Gastroesophageal sphincter (tissue), 4 donors: ENCODE measurements at regions not wholly inside any gene's neighbourhood (a gene's known extent, or its start where the extent isn't known, plus 50 kb on each side); places are given as distances from the start of the nearest gene placed in this dataset.

Experiments
- ATAC-seq: fragments of 150-250 bp; one replicate; pipeline ENCODE4 v1.9.1; 2016; ENCODE audit warnings: mild to moderate bottlenecking, moderate library complexity
- H3K27ac ChIP-seq, 4 donors: fragments of 200-600 bp; sonication (generic) in 3 of 4; 1 replicate in 3 of 4; 2 replicates in 1 of 4; pipeline ENCODE4 v1.5.1; 2016 to 2019
- H3K27me3 ChIP-seq: fragments of 200-600 bp; sonication (generic); one replicate; pipeline ENCODE4 v1.5.1; 2019
- H3K36me3 ChIP-seq, 2 donors: fragments of 200-600 bp; sonication (generic); one replicate each; pipeline ENCODE4 v1.5.1; 2019; ENCODE audit warnings: control low read depth in 1 of 2
- H3K4me1 ChIP-seq, 3 donors: fragments of 200-600 bp; sonication (generic); 1 replicate in 2 of 3; 2 replicates in 1 of 3; pipeline ENCODE4 v1.5.1; 2016 to 2019; ENCODE audit warnings: control low read depth in 2 of 3
- H3K4me3 ChIP-seq, 2 donors: fragments of 200-600 bp; sonication (generic); one replicate each; pipeline ENCODE4 v1.5.1; 2019; ENCODE audit warnings: mild to moderate bottlenecking in 1 of 2, moderate library complexity in 1 of 2
- H3K9me3 ChIP-seq, 3 donors: fragments of 200-600 bp; sonication (generic); one replicate each; pipeline ENCODE4 v1.5.1; 2017 to 2019; ENCODE audit warnings: control low read depth in 2 of 3
- EP300 ChIP-seq: sonication (generic); formaldehyde crosslinking; IDR thresholded peaks from one replicate; pipeline ENCODE4 v1.6.1; 2017; ENCODE audit warnings: antibody characterized with exemption, mild to moderate bottlenecking
- POLR2A ChIP-seq, 2 donors: fragments of 450-650 bp; IDR thresholded peaks; one replicate each; pipeline ENCODE4 v1.6.1; 2017; ENCODE audit warnings: antibody characterized with exemption in 2 of 2, mild to moderate bottlenecking in 2 of 2, moderate library complexity in 1 of 2
- POLR2AphosphoS5 ChIP-seq: sonication (generic); formaldehyde crosslinking; IDR thresholded peaks from one replicate; pipeline ENCODE4 v1.6.1; 2017; ENCODE audit warnings: antibody characterized with exemption
- WGBS, 2 donors: methylation state at CpG; one replicate each; pipeline ENCODE4 v1.1.5; 2018; ENCODE audit warnings: low coverage in 1 of 2; 5-methylcytosine and 5-hydroxymethylcytosine counted together
- TF ChIP-seq, protein P1 (sequence below), 4 experiments: fragments of 200-600 bp in 2 of 4; fragments of 450-650 bp in 2 of 4; sonication (generic) in 1 of 4; IDR thresholded peaks; one replicate each; pipeline ENCODE4 v1.5.1; 2017 to 2019; ENCODE audit warnings: antibody characterized with exemption in 4 of 4, mild to moderate bottlenecking in 2 of 4, moderate library complexity in 2 of 4

DNA sequence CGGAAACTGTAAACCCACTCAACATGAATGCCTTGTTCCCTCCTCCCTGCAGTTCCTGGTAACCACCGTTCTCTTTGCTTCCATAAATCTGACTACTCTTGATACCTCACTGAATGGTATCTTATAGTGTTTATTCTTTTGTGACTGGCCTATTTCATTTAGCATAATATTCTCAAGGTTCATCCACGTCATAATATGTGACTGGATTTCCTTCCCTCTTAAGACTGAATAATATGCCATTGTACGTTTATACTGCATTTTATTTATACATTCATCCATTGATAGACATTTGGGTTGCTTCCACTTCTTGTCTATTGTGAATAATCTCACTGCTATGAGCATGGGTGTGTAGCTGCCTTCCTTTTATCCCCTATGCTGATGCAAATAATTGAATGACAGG is 253.3 kb upstream of the SMARCA2 start:
- ATAC-seq, result no peak
- TF ChIP-seq POLR2AphosphoS5, result no peak
- TF ChIP-seq, protein P1, sequence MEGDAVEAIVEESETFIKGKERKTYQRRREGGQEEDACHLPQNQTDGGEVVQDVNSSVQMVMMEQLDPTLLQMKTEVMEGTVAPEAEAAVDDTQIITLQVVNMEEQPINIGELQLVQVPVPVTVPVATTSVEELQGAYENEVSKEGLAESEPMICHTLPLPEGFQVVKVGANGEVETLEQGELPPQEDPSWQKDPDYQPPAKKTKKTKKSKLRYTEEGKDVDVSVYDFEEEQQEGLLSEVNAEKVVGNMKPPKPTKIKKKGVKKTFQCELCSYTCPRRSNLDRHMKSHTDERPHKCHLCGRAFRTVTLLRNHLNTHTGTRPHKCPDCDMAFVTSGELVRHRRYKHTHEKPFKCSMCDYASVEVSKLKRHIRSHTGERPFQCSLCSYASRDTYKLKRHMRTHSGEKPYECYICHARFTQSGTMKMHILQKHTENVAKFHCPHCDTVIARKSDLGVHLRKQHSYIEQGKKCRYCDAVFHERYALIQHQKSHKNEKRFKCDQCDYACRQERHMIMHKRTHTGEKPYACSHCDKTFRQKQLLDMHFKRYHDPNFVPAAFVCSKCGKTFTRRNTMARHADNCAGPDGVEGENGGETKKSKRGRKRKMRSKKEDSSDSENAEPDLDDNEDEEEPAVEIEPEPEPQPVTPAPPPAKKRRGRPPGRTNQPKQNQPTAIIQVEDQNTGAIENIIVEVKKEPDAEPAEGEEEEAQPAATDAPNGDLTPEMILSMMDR (IDR thresholded peaks at IDR 0.05), result no peak
- no peak for TF ChIP-seq POLR2A (IDR thresholded peaks at IDR 0.05)
- TF ChIP-seq EP300, result no peak
- Histone ChIP-seq H3K4me1 (no peaks in the 10 kb centered on the region), H3K9me3 (no peaks in the 10 kb centered on the region), H3K27ac (no peak overlapping the region), H3K4me3 (no peak overlapping the region), H3K27me3 (no peaks in the 10 kb centered on the region), H3K36me3 (no peaks in the 10 kb centered on the region)
- WGBS, 2 donors, result 44 to 48% methylated on average over 4 of the region's 4 CpGs

DNA sequence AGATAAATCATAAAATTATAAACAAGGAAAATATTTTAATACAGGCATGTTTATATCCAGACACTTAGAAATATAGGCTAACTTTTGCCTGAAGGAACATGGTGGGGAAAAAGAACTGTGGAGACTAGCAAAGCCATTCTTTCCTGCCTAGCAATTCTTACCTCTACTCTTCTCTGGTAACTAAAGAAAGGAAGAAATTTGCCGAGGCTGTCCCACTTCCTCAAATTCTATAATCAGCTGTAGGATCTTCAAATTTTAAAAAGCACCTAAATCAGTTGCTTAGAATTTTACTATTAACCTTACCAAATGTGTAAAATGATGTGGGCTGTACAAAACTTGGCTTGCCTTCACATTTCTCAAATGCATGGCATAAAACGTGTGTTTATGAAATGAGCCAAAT is 249.1 kb upstream of the SMARCA2 start:
- no peak for TF ChIP-seq EP300
- no peak for TF ChIP-seq POLR2AphosphoS5
- TF ChIP-seq, protein P1 (IDR thresholded peaks at IDR 0.05), result no peak
- no peak for TF ChIP-seq POLR2A (IDR thresholded peaks at IDR 0.05)
- 38 to 41% methylated on average over 2 of the region's 2 CpGs for WGBS, 2 donors
- peaks cover 0 to 5% (median 0%) of the 10 kb centered on the region in 3 donors for H3K9me3 ChIP-seq
- H3K36me3 ChIP-seq, result no peaks in the 10 kb centered on the region
- no peak for ATAC-seq
- no peaks in the 10 kb centered on the region for H3K4me1 ChIP-seq
- H3K27ac ChIP-seq, result no peak overlapping the region
- no peak overlapping the region for H3K4me3 ChIP-seq
- peaks cover 8% of the 10 kb centered on the region for H3K27me3 ChIP-seq

DNA sequence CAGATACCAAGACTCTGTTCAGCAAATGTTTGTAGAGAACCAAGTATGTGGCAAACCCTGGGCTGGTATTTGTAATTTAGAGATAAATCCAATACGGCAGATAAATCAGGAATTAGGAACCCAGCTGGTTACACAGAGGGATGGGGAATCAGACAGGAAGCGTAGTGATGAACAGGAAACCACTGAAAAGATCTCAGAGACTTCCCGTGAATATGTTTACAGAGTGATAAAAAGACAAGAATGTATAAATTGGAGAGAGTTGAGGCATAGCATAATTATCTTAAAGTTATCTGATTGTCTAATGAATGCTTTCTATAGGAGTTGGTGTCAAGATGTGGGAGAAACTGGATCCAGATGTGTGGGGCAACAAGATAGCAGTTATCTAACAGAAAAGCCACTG is 246.6 kb upstream of the SMARCA2 start:
- ATAC-seq, result no peak
- Histone ChIP-seq H3K4me3 (no peak overlapping the region), H3K27ac (no peak overlapping the region), H3K36me3 (no peaks in the 10 kb centered on the region), H3K4me1 (no peaks in the 10 kb centered on the region), H3K27me3 (peaks cover 8% of the 10 kb centered on the region), H3K9me3 (peaks cover 0 to 14% (median 0%) of the 10 kb centered on the region in 3 donors)
- TF ChIP-seq POLR2A (IDR thresholded peaks at IDR 0.05) (no peak), EP300 (no peak), POLR2AphosphoS5 (no peak)
- TF ChIP-seq, protein P1 (IDR thresholded peaks at IDR 0.05), result no peak
- WGBS, 2 donors, result 49 to 59% methylated on average over 2 to 3 of the region's 3 CpGs

DNA sequence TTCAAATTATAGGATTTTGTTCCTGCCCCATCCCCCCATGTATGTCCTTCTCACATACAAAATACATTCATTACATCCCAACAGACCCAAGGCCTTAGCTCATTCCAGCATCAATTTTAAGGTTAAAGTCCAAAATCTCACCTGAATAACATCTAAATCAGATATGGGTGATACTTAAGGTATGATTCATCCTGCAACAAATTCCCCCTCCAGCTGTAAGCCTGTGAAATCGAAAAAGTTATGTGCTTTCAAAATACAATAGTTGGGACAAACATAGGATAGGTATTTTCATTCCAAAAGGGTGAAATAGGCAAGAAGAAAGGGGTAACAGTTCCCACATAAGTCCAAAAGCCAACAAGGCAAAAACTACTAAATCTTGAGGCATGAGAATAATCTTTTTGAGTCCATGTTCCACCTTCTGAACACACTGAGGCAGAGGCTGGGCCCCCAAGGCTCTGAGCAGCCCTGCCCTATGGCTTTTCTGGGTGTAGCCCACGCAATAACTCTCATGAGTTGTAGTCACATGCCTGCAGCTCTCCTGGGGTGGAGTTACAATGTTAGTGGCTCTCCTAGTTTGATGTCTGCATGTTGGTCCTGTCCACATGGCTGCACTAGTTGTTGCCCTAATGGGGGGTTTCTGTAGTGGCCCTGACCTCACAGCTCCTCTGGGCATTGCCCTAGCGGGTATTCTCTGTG is 243.9 kb upstream of the SMARCA2 start:
- 33 to 43% methylated on average over 1 to 2 of the region's 3 CpGs for WGBS, 2 donors
- Histone ChIP-seq H3K9me3 (peaks cover 0 to 14% (median 0%) of the 10 kb centered on the region in 3 donors), H3K27me3 (peaks cover 8% of the 10 kb centered on the region), H3K4me3 (no peak overlapping the region), H3K27ac (no peak overlapping the region), H3K36me3 (no peaks in the 10 kb centered on the region), H3K4me1 (no peaks in the 10 kb centered on the region)
- TF ChIP-seq, protein P1 (IDR thresholded peaks at IDR 0.05), result no peak
- TF ChIP-seq EP300 (no peak), POLR2AphosphoS5 (no peak), POLR2A (IDR thresholded peaks at IDR 0.05) (no peak)
- ATAC-seq, result no peak

DNA sequence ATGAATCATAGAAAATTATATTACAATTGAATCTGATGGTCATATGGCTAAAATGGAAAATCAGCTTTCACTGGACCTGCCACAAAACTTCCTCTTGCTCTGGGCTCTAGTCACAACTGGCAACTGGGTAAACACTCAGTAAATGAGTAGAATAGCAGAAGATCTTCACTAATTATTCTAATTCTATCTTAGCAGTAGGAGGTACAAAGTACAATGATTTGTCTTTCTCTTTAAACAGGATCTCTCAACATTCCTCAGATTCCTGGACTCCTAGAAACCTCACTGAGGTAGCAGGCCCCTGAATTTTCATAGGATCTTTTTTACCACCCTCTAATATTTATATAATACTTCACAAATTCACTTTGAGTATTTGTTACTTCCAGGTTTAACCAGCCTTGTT is 239.9 kb upstream of the SMARCA2 start:
- H3K27me3 ChIP-seq, result no peaks in the 10 kb centered on the region

More for the DNA sequence above, 239.9 kb upstream of the SMARCA2 start:
- TF ChIP-seq POLR2A (IDR thresholded peaks at IDR 0.05), result no peak
- no peak for TF ChIP-seq POLR2AphosphoS5
- TF ChIP-seq, protein P1 (IDR thresholded peaks at IDR 0.05), result no peak
- TF ChIP-seq EP300, result no peak
- ATAC-seq, result no peak
- Histone ChIP-seq H3K36me3 (no peaks in the 10 kb centered on the region), H3K9me3 (peaks cover 0 to 14% (median 0%) of the 10 kb centered on the region in 3 donors), H3K4me3 (no peak overlapping the region), H3K4me1 (no peaks in the 10 kb centered on the region), H3K27ac (no peak overlapping the region)
